Hematopoietic multipotent progenitor cell treated with erythropoietin and hydrocortisone succinate and interleukin-3 and kit ligand, for 8 days (in vitro differentiated cells): ENCODE measurements at regions not wholly inside any gene's neighbourhood (a gene's known extent, or its start where the extent isn't known, plus 50 kb on each side); places are given as distances from the start of the nearest gene placed in this dataset.
"Not testable (repeated sequence)": the region's sequence is repeated elsewhere in the genome, so short reads cannot be mapped to it uniquely, and the experiment has no call there.

Experiments
- DNase-seq: peaks from one replicate; pipeline ENCODE4 v3.0.0-alpha.2; 2015

GRCh38 chr22:27105142-27106025 is 448.0 kb downstream of the MIAT start:
- no peak for DNase-seq

DNA sequence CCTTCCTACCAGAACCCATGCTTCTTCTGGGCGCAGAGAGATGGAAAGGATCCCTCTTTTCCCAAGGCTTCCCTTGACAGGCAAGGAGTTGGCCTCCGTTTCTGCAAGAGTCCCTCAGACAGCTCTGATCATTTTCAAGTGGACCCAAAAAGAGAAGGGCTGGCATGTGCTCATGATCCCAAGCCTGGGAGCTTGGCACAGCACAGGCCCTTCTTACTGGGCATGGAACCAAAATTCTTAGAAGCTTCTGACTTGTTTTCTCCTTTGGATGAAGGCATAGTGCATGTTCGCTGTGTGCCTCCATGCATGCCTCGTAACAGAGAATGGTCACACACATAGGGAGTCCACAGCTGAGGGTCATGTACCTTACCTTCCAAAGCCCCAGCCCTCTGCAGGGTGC is 449.6 kb downstream of the MIAT start:
- DNase-seq = no peak

- no peak for DNase-seq
Measured at GRCh38 chr22:27107386-27107785, 450.0 kb downstream of the MIAT start.

DNA sequence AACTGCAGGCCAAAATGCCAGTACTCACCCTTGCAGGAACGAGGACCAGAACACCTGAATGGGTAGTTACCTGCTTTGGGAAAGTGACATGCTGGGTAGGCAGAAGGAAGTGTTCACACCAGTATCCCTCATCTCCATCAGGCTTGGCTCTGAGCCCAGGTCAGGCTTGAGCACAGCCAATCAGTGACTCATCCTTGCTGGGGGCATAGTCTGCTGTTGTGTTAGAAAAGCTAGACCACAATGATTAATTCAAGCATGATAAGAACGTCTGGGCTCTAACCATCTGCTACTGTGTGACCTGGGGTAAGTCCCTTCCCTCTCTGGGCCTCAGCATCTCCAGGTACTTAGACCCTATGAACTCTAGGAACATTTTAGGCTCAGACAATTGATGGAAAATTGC is 450.4 kb downstream of the MIAT start:
- peak; percentile 79 for DNase-seq

GRCh38 chr22:27108425-27109114 is 451.2 kb downstream of the MIAT start:
- no peak for DNase-seq

DNA sequence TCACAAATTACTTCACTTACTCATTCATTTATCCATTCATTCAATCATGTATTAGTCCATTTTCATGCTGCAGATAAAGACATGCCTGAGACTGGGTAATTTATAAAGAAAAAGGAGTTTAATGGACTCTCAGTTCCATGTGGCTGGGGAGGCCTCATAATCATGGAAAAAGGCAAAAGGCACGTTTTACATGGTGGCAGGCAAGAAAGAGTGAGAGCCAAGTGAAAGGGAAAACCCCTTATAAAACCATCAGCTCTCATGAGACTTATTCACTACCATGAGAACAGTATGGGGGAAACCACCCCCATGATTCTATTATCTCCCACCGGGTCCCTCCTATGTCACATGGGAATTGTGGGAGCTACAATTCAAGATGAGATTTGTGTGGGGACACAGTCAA is 452.0 kb downstream of the MIAT start:
- DNase-seq = not testable (repeated sequence)

DNA sequence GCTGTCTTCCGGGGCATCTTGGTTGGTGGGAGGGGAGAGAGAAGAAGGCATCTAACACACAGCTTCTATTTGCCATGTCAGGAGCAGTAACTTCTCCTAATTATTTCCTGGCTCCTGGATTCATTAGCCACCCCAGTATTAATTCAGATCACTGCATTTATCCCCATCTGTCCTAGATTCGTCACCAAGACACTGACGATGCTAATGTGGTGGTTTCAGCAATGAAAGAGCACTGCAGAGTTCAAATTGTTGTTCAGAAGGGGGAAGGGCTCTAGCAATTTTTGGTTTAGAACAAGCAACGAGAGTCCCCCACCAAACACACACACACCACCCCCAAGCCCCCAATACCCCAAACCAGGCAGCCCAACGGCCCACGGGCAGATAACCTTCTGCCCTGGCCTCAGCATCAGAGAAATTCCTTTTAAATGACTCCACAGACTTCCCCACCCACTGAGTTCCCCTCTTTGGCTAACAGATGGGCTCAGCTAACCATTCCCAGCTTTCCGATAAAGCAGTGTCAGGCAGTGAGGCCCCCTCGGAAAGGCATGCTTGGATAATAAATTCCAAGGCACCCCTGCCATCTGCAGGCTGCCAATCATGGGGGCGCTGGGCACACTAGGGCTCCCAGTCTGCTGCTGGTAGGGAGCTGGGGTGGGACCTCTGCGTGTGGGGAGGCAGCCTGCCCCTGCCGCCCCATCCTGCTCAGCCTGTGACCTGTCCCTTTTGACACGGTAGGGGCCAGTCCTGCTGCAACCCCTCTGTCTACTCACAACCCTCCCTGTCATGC is 453.5 kb downstream of the MIAT start:
- DNase-seq = no peak

DNA sequence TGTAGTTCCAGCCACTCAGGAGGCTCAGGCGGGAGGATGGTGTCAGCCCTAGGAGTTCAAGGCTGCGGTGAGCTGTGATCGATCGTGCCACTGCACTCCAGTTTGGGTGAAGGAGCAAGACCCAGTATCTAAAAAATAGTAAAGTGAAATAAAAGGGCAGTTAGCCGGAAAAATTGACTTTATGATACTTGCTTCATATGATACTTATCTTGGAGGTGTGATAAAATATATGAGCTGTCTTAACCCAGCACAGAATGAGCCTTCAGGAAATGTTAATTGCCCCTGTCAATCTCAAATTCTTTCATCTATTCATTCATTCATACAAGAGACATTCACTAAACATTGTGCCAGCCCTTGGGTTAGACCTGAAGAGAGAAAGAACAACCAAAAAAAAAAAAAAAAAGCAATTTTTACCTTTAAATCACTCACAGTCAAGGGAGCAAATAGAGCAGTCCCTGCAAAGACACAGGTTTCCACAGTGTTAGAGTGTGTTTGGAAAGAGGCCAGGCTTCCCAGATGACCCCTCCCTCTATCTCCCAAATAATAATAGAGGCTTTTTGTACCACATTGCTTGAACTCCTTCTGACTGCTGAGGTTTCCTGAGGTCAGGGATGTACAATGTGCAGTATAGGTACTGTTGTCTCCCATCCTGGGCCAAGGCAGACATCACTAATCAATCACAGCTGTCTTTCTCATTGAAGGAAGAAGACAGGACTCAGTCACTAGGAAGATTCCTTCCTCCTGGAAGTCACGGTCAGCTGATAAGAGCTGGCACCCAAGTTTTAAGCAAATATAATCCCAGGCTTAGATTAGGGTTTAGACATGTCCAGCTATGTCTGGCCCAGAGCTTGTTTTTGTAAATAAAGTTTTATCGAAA is 454.6 kb downstream of the MIAT start:
- no peak for DNase-seq

DNA sequence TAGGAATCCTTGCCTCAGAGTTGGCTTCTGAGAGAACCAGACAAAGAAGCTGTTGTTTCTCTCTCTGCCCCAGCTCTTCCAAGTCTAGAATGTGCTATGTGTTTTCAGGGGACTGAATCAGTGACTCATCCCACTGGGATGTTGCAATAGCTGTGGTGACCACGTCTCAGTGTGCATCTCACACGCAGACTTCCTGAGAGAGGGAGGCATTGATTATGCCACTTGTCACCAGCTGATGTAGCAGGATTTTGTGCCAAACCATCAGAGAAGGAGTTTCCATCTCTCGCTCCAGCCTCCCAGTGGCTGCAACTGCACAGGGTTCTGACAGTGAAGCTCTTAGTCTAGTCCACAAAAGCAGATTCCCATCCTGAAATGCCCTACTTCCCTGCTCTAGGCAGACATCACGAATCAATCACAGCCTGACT is 455.8 kb downstream of the MIAT start:
- DNase-seq = no peak

DNA sequence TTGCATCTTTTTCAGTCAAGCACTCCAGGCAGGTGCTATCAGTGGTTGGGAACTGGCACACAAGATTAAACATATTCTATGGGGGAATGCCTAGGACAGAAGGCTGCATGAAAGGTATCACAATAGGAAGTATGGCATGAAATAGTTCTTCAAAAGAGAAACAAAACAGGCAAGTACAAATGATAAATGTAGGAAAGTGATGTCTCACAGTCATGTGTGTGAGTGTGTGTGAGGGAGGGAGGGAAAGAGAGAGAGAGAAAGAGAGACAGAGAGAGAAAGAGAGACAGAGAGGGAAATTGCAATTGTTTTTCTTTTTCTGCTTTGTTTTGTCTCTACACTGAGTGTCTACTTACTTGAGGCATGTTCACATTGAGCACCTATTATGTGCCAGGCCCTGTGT is 456.3 kb downstream of the MIAT start:
- no peak for DNase-seq

GRCh38 chr22:27114186-27114585 is 456.8 kb downstream of the MIAT start:
- DNase-seq = no peak

DNA sequence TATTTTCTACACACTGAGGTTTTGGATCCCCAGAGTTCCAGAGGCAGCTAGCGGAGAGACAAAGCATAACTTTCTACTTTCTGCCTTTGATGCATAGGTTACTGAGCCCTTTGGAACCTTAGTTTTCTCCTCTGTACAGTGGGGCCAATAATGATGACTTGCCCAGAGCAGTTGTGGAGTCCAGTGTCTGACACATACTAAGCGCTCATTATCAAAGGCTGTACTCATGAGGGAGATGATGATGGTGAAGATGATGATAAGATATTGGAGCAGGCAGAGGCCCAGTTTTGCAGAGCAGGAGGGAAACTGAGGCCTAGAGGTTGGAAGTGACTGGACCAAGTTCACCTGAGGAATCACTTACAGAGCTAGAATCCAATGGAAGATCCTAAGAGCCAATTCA is 458.0 kb downstream of the MIAT start:
- DNase-seq = no peak

- no peak for DNase-seq
Measured at GRCh38 chr22:27115816-27116256, 458.4 kb downstream of the MIAT start.

- DNase-seq = no peak
Measured at GRCh38 chr22:27116312-27117086, 459.1 kb downstream of the MIAT start.

- DNase-seq = no peak
Measured at GRCh38 chr22:27120036-27120435, 462.6 kb downstream of the MIAT start.

DNA sequence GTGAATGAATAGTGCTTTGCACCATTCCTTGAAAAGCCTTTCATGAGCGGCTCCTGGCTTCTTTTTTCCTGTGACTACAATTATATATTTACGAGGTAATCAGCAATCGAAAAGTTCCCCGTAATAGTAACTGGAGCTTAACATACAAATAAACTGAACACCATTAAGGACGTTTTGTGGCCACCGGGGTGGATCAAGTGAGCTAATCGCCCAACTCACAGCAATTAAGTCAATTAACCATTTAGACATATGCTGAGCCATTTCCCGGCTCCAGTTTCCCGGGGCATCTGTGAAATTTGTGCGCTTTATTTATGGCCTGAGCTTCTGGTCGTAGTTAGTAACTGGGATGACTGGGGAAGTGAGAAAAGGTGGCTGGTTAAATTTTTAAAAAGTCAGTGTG is 465.2 kb downstream of the MIAT start:
- DNase-seq = no peak

DNA sequence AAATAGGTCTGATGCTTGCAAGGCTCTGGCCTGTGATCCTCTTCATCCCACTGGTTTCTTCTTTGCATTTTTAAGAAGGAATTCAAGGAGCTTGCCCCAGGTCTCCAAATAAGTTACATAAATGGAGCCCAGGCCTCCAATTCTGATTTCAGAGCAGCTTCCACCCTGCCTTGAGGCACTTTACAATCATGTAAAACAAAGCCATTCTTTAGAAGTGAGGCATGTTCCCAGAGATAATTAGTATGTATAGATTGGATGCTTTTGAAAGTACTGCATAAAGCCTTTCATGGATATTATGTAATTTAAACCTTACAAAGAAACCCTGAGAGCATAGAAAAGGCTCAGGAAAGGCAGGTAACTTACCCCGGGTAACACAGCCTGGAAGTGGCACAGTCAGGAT is 466.5 kb downstream of the MIAT start:
- DNase-seq = no peak

DNA sequence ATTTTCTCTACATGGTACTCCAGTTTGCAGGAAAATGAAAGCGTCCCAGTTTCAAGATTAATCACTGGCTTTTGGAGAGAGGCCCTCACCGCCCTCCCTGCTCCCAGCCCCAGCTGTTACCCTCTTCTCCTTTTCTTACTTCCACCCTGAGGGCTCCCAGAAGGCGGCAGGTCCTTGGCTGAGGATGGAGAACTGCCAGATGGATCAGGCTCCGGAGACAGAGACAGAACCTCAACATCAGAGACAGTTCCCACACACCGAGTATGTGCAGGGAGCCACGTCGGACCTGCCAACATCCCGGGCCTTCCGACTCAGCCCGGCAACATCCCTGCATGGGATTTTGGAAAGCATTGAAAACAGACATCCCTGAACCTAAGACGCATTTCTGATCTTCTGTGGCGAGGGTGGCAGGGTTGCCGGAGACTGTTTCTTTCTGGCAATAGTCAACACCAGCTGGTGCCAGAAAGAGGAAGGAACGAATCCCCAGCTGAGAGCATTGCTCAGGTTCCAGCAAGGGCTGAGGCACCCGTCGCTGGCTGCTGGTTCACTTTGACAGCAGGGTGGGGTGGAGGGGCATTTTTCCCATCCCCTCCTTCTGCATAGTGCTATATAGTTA is 467.1 kb downstream of the MIAT start:
- no peak for DNase-seq

GRCh38 chr22:27125539-27125938 is 468.2 kb downstream of the MIAT start:
- no peak for DNase-seq

DNA sequence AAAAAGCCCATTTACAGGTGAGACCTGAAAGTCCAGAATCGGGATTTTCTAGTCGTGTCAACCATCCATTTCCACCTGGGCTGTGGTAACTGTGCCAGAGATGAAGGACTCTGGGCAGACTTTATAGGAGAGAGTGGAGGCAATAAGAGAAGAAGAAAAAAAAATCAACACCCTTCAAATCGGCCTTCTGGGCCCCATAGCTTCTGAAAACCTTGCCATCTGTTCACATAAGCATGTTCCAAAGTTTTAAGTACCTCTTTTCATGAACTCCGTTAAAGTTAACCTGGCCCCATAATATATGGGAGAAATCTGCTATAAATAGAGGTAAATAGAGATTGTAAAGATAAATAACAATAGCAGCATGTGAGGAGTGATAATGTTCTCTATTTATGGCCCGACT is 470.5 kb downstream of the MIAT start:
- DNase-seq = no peak

- no peak for DNase-seq
Measured at GRCh38 chr22:27128461-27129085, 471.2 kb downstream of the MIAT start.
